Keratinocyte (primary cell): ENCODE measurements at regions not wholly inside any gene's neighbourhood (a gene's known extent, or its start where the extent isn't known, plus 50 kb on each side); places are given as distances from the start of the nearest gene placed in this dataset.

Source experiments
- EZH2 ChIP-seq: IDR thresholded peaks from one replicate; pipeline ENCODE4 v1.6.1; 2012; ENCODE audit warnings: inconsistent platforms, mild to moderate bottlenecking, low read length, moderate library complexity
- TF ChIP-seq, protein P1 (sequence below), 3 experiments: IDR thresholded peaks in 1 of 3; conservative IDR thresholded peaks in 1 of 3; optimal IDR thresholded peaks in 1 of 3; 2 replicates in 2 of 3; 3 replicates in 1 of 3; pipeline versions ENCODE3 to v1.5.1; 2011; ENCODE audit warnings: low read length in 3 of 3, mild to moderate bottlenecking in 3 of 3, moderate library complexity in 2 of 3, control low read depth in 1 of 3, inconsistent platforms in 1 of 3; ENCODE audit not compliant: insufficient read depth in 2 of 3; ENCODE audit errors: extremely low read depth in 1 of 3

DNA sequence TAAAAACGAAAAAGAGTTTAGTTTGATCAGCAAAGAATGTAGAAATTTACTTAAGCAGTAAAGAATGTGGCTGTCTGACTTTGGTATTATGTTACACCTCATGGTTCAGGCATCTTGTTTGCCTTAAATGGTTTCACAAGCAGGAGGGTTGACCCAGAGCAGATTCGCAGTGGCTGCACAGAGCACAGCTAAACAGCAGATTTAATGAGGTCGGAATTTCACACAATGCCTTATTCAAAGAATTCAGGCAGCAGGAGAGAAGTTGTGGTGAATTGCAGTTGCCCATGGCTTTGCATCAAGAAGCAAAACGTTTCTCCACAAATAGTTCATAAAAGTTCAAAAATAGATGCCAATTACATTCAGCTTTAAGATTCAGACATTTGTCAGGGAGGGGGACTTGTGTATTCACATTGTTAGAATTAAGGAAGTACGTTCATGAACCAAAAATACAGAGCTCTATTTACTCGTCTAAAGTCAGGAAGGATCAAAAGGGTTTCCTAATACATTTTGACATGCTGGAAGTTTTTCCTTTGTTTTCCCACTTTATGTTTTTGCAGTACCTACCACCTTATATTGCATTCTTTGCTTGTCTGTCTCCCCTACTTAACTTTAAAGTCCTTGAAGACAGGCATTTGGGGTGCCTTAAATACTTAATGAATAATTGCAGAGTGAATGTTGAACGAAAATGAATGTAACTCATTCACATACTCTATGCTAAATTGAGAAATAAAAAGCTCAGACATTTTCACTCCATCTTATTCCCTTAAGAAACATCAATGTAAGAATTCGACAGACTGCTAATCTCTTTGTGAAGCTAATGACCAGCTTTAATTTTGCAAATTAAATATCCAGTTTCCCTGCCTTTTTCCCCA lies 1163.6 kb upstream of the CITED2 start:
- TF ChIP-seq, protein P1, sequence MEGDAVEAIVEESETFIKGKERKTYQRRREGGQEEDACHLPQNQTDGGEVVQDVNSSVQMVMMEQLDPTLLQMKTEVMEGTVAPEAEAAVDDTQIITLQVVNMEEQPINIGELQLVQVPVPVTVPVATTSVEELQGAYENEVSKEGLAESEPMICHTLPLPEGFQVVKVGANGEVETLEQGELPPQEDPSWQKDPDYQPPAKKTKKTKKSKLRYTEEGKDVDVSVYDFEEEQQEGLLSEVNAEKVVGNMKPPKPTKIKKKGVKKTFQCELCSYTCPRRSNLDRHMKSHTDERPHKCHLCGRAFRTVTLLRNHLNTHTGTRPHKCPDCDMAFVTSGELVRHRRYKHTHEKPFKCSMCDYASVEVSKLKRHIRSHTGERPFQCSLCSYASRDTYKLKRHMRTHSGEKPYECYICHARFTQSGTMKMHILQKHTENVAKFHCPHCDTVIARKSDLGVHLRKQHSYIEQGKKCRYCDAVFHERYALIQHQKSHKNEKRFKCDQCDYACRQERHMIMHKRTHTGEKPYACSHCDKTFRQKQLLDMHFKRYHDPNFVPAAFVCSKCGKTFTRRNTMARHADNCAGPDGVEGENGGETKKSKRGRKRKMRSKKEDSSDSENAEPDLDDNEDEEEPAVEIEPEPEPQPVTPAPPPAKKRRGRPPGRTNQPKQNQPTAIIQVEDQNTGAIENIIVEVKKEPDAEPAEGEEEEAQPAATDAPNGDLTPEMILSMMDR (optimal IDR thresholded peaks at IDR 0.05 in 1 of 3, IDR thresholded peaks at IDR 0.05 in 1 of 3, conservative IDR thresholded peaks at IDR 0.05 in 1 of 3; ENCODE audit: extremely low read depth in 1 of 3, insufficient read depth in 2 of 3, low read length in 3 of 3) = no peak
- no peak for TF ChIP-seq EZH2
